ENCODE measurements at regions not wholly inside any gene's neighbourhood (a gene's known extent, or its start where the extent isn't known, plus 50 kb on each side); places are given as distances from the start of the nearest gene placed in this dataset.

DNA sequence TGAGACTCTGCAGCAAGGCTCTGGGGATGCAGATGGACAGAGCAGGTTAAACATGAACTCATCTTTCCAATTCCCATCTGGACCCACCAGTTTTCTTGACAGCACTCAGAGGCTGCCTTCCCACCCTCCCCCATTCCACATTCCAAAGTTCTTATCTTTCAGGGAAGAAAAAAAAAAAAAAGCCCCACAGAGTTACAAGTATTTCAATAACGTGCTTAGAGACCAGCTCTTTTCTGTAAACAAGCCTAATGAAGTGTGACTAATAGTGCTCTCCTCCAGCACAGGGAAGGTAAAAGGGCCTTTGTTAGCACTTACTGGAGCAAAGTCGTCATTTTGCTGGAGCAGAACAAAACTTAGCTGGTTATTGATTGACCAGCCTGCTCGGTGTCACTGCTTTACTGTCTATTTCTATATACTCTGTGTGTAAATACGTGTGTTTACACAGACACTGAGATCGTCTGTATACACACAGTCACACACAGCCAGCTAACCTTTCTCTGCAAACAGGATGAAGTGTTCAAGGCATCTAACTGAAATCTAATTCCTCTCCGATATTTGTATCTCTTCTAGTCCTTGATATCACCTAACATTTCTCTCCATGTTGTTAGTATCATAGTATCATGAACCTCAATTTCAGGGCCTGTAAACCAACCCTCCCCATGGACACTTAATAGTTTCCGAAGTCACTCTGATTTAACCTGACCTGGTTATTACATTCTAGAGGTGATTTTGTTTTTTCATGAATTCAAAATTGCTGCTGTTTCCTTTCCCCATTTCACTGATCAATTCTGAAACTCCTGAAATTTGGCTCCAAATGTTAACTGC, 84.9 kb downstream of the ZNF608 start (continued):
- TF ChIP-seq KLF17 (tag by site-specific recombination; IDR thresholded peaks at IDR 0.05) = peak; percentile 98
- no peak for TF ChIP-seq ZBTB48 (tag by site-specific recombination; IDR thresholded peaks at IDR 0.05)
- TF ChIP-seq, protein P1, sequence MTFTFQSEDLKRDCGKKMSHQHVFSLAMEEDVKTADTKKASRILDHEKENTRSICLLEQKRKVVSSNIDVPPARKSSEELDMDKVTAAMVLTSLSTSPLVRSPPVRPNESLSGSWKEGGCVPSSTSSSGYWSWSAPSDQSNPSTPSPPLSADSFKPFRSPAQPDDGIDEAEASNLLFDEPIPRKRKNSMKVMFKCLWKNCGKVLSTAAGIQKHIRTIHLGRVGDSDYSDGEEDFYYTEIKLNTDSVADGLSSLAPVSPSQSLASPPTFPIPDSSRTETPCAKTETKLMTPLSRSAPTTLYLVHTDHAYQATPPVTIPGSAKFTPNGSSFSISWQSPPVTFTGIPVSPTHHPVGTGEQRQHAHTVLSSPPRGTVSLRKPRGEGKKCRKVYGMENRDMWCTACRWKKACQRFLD (tag by site-specific recombination; IDR thresholded peaks at IDR 0.05) = no peak
- TF ChIP-seq ZNF785 (tag by site-specific recombination; IDR thresholded peaks at IDR 0.05) = no peak
- TF ChIP-seq ZNF138 (tag by site-specific recombination; IDR thresholded peaks at IDR 0.05; ENCODE audit: borderline replicate concordance) = no peak
- no peak for TF ChIP-seq ZNF658 (tag by site-specific recombination; IDR thresholded peaks at IDR 0.05)
- TF ChIP-seq ZFP69B (tag by site-specific recombination; IDR thresholded peaks at IDR 0.05) = peak; percentile 91
- no peak for TF ChIP-seq ZNF132 (tag by site-specific recombination; IDR thresholded peaks at IDR 0.05; ENCODE audit: borderline replicate concordance)
- TF ChIP-seq ZNF654 (tag by site-specific recombination; IDR thresholded peaks at IDR 0.05; ENCODE audit: low read depth) = no peak
- TF ChIP-seq GLIS2 (tag by site-specific recombination; IDR thresholded peaks at IDR 0.05) = peak; percentile 67
- TF ChIP-seq ZNF514 (tag by site-specific recombination; IDR thresholded peaks at IDR 0.05) = no peak

- POLR2A ChIA-PET = interaction anchor here (1.0 to 3.1 kb wide), 11 partner anchors 8 to 752 kb away, joined by 3 to 17 read pairs (median 3); no protein-coding TSS in a partner anchor
- TF ChIP-seq ZNF621 (tag by site-specific recombination; IDR thresholded peaks at IDR 0.05) (no peak), ZNF394 (tag by site-specific recombination; IDR thresholded peaks at IDR 0.05; ENCODE audit: borderline replicate concordance) (no peak), EGR2 (tag by site-specific recombination; IDR thresholded peaks at IDR 0.05; ENCODE audit: low read depth) (0 out of 2 replicates have a peak, but pooled peaks have one; percentile 20), ZNF664 (tag by site-specific recombination; IDR thresholded peaks at IDR 0.05) (peak; percentile 88), ZFHX2 (tag by site-specific recombination; conservative IDR thresholded peaks at IDR 0.05) (peak; percentile 55; the same call in 1 of the 2 replicates), ZNF211 (tag by site-specific recombination; IDR thresholded peaks at IDR 0.05; ENCODE audit: low read depth) (no peak), SP3 (tag by site-specific recombination; IDR thresholded peaks at IDR 0.05) (no peak), ZEB2 (tag by site-specific recombination; IDR thresholded peaks at IDR 0.05) (0 out of 2 replicates have a peak, but pooled peaks have one; percentile 16), ZNF501 (tag by site-specific recombination; IDR thresholded peaks at IDR 0.05) (no peak), ZNF239 (tag by site-specific recombination; IDR thresholded peaks at IDR 0.05) (no peak), ZNF24 (tag by site-specific recombination; IDR thresholded peaks at IDR 0.05) (no peak), ZNF280D (tag by site-specific recombination; IDR thresholded peaks at IDR 0.05) (no peak), GLIS1 (tag by site-specific recombination; IDR thresholded peaks at IDR 0.05) (no peak), ZFP41 (tag by site-specific recombination; IDR thresholded peaks at IDR 0.05; ENCODE audit: borderline replicate concordance) (no peak), YY2 (tag by site-specific recombination; IDR thresholded peaks at IDR 0.05) (no peak), WT1 (tag by site-specific recombination; IDR thresholded peaks at IDR 0.05) (no peak)
- TF ChIP-seq, protein P2, sequence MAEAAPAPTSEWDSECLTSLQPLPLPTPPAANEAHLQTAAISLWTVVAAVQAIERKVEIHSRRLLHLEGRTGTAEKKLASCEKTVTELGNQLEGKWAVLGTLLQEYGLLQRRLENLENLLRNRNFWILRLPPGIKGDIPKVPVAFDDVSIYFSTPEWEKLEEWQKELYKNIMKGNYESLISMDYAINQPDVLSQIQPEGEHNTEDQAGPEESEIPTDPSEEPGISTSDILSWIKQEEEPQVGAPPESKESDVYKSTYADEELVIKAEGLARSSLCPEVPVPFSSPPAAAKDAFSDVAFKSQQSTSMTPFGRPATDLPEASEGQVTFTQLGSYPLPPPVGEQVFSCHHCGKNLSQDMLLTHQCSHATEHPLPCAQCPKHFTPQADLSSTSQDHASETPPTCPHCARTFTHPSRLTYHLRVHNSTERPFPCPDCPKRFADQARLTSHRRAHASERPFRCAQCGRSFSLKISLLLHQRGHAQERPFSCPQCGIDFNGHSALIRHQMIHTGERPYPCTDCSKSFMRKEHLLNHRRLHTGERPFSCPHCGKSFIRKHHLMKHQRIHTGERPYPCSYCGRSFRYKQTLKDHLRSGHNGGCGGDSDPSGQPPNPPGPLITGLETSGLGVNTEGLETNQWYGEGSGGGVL (tag by site-specific recombination; IDR thresholded peaks at IDR 0.05) = no peak
- TF ChIP-seq, protein P3, sequence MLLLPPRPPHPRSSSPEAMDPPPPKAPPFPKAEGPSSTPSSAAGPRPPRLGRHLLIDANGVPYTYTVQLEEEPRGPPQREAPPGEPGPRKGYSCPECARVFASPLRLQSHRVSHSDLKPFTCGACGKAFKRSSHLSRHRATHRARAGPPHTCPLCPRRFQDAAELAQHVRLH (tag by site-specific recombination; IDR thresholded peaks at IDR 0.05) = peak; percentile 68
Observed at GRCh38 chr5:124660229-124661093, 86.0 kb downstream of the ZNF608 start.

More at GRCh38 chr5:124660229-124661093, 86.0 kb downstream of the ZNF608 start:
- CTCF ChIA-PET = interaction anchor here (1.0 kb wide), 2 partner anchors 85 to 990 kb away, joined by 3 to 4 read pairs; no protein-coding TSS in a partner anchor
- no peak overlapping the region for H3K4me3 ChIP-seq (ENCODE audit: low read depth, low read length)
- peak overlapping the region; percentile 95 for H3K27ac ChIP-seq (ENCODE audit: extremely low read depth, low read depth, low read length)
- H3K36me3 ChIP-seq (ENCODE audit: control insufficient read depth in 2 of 2, insufficient read depth in 1 of 2, low read length in 2 of 2) = no peaks in the 10 kb centered on the region
- H3K9me3 ChIP-seq (ENCODE audit: control insufficient read depth, insufficient read depth, low read depth, low read length) = no peaks in the 10 kb centered on the region
- H3K4me1 ChIP-seq (ENCODE audit: control insufficient read depth, insufficient read depth, low read length) = peaks cover 62% of the 10 kb centered on the region

Measured in HEK293 (cell line).